Sigmoid colon (tissue), 4 donors: ENCODE measurements at regions not wholly inside any gene's neighbourhood (a gene's known extent, or its start where the extent isn't known, plus 50 kb on each side); places are given as distances from the start of the nearest gene placed in this dataset.

ENCODE experiments used
- CTCF ChIP-seq, 4 experiments: fragments of 450-650 bp in 3 of 4; fragments of 200-600 bp in 1 of 4; IDR thresholded peaks; one replicate each; pipeline ENCODE4 v1.5.1; 2016 to 2019; ENCODE audit warnings: antibody characterized with exemption in 4 of 4, mild to moderate bottlenecking in 3 of 4, moderate library complexity in 2 of 4
- EP300 ChIP-seq, 4 donors: sonication (generic); formaldehyde crosslinking; IDR thresholded peaks; one replicate each; pipeline ENCODE4 v1.6.1; 2017; ENCODE audit warnings: antibody characterized with exemption in 4 of 4
- POLR2A ChIP-seq, 2 donors: fragments of 450-650 bp; IDR thresholded peaks; one replicate each; pipeline ENCODE4 v1.6.1; 2016; ENCODE audit warnings: antibody characterized with exemption in 2 of 2, mild to moderate bottlenecking in 2 of 2, moderate library complexity in 2 of 2
- POLR2AphosphoS5 ChIP-seq, 4 donors: sonication (generic); formaldehyde crosslinking; IDR thresholded peaks; one replicate each; pipeline ENCODE4 v1.6.1; 2017; ENCODE audit warnings: antibody characterized with exemption in 4 of 4

GRCh38 chr14:70256601-70257000 lies 67.8 kb upstream of the SLC8A3 start:
- TF ChIP-seq CTCF (IDR thresholded peaks at IDR 0.05) (no peak), EP300 (IDR thresholded peaks at IDR 0.05) (no peak), POLR2AphosphoS5 (IDR thresholded peaks at IDR 0.05) (no peak), POLR2A (IDR thresholded peaks at IDR 0.05) (no peak)
